ENCODE measurements at regions not wholly inside any gene's neighbourhood (a gene's known extent, or its start where the extent isn't known, plus 50 kb on each side); places are given as distances from the start of the nearest gene placed in this dataset.

DNA sequence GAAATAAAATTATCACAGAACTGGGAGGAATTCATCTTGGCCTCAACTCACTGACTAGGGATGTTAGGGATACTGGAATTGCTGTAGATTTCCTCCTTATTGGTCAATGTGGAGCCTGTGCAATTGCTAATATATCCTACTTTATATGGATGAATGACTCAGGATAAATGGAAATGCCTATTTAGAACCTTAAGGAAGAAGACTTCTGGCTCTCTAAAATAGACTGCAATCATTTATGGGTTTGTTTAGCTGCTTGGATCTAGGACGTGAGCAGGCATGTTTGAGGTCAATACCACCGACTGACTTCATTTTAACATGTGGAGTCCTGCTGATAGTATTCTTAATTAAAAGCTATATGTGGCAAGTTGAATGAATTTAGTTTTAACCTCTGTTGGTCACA, 1040.1 kb upstream of the LRRN3 start:
- Histone ChIP-seq H3K27me3 (no peaks in the 10 kb centered on the region), H3K36me3 (no peaks in the 10 kb centered on the region), H3K9me3 (peaks cover 0 to 2% of the 10 kb centered on the region in 2 donors), H3K4me3 (no peak overlapping the region), H3K27ac (no peak overlapping the region), H3K4me1 (no peaks in the 10 kb centered on the region)
- TF ChIP-seq, protein P1, sequence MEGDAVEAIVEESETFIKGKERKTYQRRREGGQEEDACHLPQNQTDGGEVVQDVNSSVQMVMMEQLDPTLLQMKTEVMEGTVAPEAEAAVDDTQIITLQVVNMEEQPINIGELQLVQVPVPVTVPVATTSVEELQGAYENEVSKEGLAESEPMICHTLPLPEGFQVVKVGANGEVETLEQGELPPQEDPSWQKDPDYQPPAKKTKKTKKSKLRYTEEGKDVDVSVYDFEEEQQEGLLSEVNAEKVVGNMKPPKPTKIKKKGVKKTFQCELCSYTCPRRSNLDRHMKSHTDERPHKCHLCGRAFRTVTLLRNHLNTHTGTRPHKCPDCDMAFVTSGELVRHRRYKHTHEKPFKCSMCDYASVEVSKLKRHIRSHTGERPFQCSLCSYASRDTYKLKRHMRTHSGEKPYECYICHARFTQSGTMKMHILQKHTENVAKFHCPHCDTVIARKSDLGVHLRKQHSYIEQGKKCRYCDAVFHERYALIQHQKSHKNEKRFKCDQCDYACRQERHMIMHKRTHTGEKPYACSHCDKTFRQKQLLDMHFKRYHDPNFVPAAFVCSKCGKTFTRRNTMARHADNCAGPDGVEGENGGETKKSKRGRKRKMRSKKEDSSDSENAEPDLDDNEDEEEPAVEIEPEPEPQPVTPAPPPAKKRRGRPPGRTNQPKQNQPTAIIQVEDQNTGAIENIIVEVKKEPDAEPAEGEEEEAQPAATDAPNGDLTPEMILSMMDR (IDR thresholded peaks at IDR 0.05): no peak
- intact Hi-C loops (cut with DNase I): no loop called here
- no peak for DNase-seq
- ATAC-seq: no peak

DNA sequence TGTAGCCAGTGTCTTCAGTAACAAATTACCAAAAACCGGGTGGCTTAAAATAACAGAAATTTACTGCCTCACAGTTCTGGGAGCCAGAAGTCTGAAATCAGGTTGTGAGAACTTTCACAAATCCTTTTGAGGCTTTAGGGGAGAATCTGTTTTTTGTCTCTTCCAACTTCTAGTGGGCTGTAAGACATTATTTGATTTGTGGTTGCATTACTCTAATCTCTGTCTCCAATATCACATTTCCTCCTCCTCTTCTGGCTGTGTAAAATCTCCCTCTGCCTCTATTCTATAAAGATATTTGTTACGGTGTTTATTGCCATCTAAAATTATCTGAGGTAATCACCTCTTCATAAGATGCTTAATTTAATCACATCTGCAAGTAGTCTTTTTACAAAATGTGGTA, 1039.6 kb upstream of the LRRN3 start:
- no peaks in the 10 kb centered on the region for H3K36me3 ChIP-seq
- no peaks in the 10 kb centered on the region for H3K4me1 ChIP-seq
- TF ChIP-seq, protein P1 (IDR thresholded peaks at IDR 0.05): no peak
- ATAC-seq: no peak
- H3K27me3 ChIP-seq: no peaks in the 10 kb centered on the region
- H3K27ac ChIP-seq: no peak overlapping the region
- H3K9me3 ChIP-seq: peaks cover 0 to 2% of the 10 kb centered on the region in 2 donors
- no peak for DNase-seq
- intact Hi-C loops (cut with DNase I): no loop called here
- H3K4me3 ChIP-seq: no peak overlapping the region

DNA sequence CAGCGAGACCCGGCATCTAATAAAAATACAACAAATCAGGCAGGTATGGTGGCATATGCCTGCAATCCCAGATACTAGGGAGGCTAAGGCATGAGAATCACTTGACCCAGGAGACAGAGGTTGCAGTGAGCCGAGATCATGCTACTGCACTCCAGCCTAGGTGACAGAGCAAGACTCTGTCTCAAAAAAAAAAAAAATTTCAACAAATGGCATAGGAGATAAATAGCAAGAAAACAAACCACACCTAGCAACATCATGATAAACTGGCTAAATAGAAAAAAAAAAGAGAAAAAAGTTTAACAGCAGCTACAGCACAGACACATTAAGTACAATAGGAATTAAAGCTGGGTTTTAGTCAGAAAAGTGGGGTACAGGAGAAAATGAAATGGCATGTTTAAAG, 1034.6 kb upstream of the LRRN3 start:
- Histone ChIP-seq H3K4me1 (no peaks in the 10 kb centered on the region), H3K9me3 (peaks cover 0 to 4% of the 10 kb centered on the region in 2 donors), H3K27me3 (no peaks in the 10 kb centered on the region), H3K36me3 (no peaks in the 10 kb centered on the region), H3K27ac (no peak overlapping the region), H3K4me3 (no peak overlapping the region)
- ATAC-seq: no peak
- TF ChIP-seq, protein P1 (IDR thresholded peaks at IDR 0.05): no peak
- intact Hi-C loops (cut with DNase I): no loop called here
- DNase-seq: no peak

DNA sequence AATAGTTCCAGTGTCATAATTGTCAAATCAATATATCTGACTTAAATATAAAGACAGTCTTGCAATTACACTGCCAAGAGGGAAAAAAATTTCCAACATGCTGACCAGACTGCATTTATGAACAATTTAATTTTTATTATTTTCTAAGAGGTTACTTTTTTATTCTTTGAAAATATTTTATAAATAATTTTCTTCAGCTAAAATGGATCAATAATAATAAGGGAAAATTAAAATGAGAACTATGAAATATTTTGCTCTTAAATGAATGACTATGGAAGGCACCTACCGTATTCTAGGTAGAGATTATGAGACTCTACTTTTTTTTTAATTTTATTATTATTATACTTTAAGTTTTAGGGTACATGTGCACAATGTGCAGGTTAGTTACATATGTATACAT, 1032.5 kb upstream of the LRRN3 start:
- TF ChIP-seq, protein P1 (IDR thresholded peaks at IDR 0.05): no peak
- no peak for ATAC-seq

DNA sequence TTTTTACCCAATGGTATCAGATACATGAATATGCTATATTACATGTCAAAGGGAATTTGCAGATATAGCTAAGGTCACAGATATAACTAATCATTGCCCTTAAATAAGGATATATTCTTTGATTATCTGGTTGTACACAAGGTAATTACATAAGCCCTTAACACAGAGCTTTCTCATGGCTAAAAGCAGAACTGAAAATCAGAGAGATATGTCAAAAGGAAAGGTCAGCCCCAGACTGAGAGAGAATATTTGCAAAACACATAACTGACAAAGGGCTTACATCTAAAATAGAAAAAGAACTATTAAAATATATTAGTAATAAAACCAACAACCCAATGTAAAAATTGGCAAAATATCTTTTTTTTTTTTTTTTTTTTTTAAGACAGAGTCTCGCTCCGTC, 1029.5 kb upstream of the LRRN3 start:
- no peak for DNase-seq
- intact Hi-C loops (cut with DNase I): no loop called here
- no peaks in the 10 kb centered on the region for H3K36me3 ChIP-seq
- H3K9me3 ChIP-seq: peaks cover 0 to 2% of the 10 kb centered on the region in 2 donors
- H3K4me3 ChIP-seq: no peak overlapping the region
- H3K4me1 ChIP-seq: no peaks in the 10 kb centered on the region
- no peaks in the 10 kb centered on the region for H3K27me3 ChIP-seq
- TF ChIP-seq, protein P1 (IDR thresholded peaks at IDR 0.05): no peak
- no peak for ATAC-seq
- no peak overlapping the region for H3K27ac ChIP-seq

More for the DNA sequence above, 1032.5 kb upstream of the LRRN3 start:
- H3K36me3 ChIP-seq: no peaks in the 10 kb centered on the region
- no peaks in the 10 kb centered on the region for H3K4me1 ChIP-seq
- peaks cover 0 to 4% of the 10 kb centered on the region in 2 donors for H3K9me3 ChIP-seq
- H3K4me3 ChIP-seq: no peak overlapping the region
- no peaks in the 10 kb centered on the region for H3K27me3 ChIP-seq
- no peak for DNase-seq
- no peak overlapping the region for H3K27ac ChIP-seq
- intact Hi-C loops (cut with DNase I): no loop called here
